SK-N-MC (cell line): ENCODE measurements at regions not wholly inside any gene's neighbourhood (a gene's known extent, or its start where the extent isn't known, plus 50 kb on each side); places are given as distances from the start of the nearest gene placed in this dataset.

Experiments used
- EZH2 ChIP-seq: fragments of 200-600 bp; sonication (generic); IDR thresholded peaks from one replicate; pipeline ENCODE4 v1.6.1; 2017; ENCODE audit warnings: antibody characterized with exemption
- FOXP2 ChIP-seq: optimal IDR thresholded peaks from 2 replicates; pipeline ENCODE3; 2011; ENCODE audit warnings: mild to moderate bottlenecking, moderate library complexity; ENCODE audit not compliant: insufficient read depth; ENCODE audit errors: extremely low read length, control extremely low read depth
- POLR2AphosphoS5 ChIP-seq: IDR thresholded peaks from 2 replicates; pipeline ENCODE4 v1.6.1; 2012; ENCODE audit warnings: mild to moderate bottlenecking, low read depth, low read length, borderline replicate concordance

DNA sequence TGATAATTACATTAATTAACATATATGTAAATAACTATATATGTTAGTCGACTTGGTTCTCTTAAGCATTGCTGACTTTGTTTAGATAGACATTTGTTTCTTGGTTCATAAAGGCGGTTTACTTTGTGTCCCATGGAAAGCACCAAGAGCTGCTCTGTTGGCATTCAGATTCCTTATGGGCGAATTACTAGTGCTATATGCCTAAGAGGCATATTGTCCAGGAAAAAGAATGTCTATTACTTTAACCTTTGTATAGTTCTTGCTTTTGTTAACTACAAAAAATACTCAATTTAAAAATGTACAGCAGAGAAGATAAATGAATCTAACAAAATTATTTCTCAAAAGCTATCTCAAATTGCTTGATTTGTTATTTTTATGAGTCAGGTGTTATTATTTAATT, 532.8 kb downstream of the FAT4 start:
- no peak for TF ChIP-seq POLR2AphosphoS5
- TF ChIP-seq EZH2, result no peak
- TF ChIP-seq FOXP2, result no peak
